NCI-H2081 treated with DMSO at 0.1 percent for 48 hours (cell line): ENCODE measurements at regions not wholly inside any gene's neighbourhood (a gene's known extent, or its start where the extent isn't known, plus 50 kb on each side); places are given as distances from the start of the nearest gene placed in this dataset.
"Not testable (repeated sequence)": the region's sequence is repeated elsewhere in the genome, so short reads cannot be mapped to it uniquely, and the experiment has no call there.

ENCODE experiments used
- DNase-seq: peaks from one replicate; lab custom pipeline; 2025; lab: John Stamatoyannopoulos, UW

GRCh38 chr12:59517522-59517921, 78.3 kb upstream of the SLC16A7 start:
- no peak for DNase-seq

GRCh38 chr12:59500915-59501314, 94.9 kb upstream of the SLC16A7 start:
- DNase-seq: no peak

GRCh38 chr12:59500335-59500734, 95.5 kb upstream of the SLC16A7 start:
- no peak for DNase-seq

GRCh38 chr12:59499774-59500173, 96.1 kb upstream of the SLC16A7 start:
- no peak for DNase-seq

GRCh38 chr12:59494617-59495016, 101.2 kb upstream of the SLC16A7 start:
- DNase-seq: no peak

GRCh38 chr12:59491877-59492276, 104.0 kb upstream of the SLC16A7 start:
- DNase-seq: no peak

- no peak for DNase-seq
Observed at GRCh38 chr12:59486827-59487226, 109.0 kb upstream of the SLC16A7 start.

GRCh38 chr12:59484575-59484974, 111.3 kb upstream of the SLC16A7 start:
- no peak for DNase-seq

- not testable (repeated sequence) for DNase-seq
Observed at GRCh38 chr12:59474236-59474635, 121.6 kb upstream of the SLC16A7 start.

GRCh38 chr12:59472273-59472672, 123.6 kb upstream of the SLC16A7 start:
- no peak for DNase-seq

- DNase-seq: no peak
Observed at GRCh38 chr12:59459966-59460660, 135.7 kb upstream of the SLC16A7 start.

- DNase-seq: no peak
Observed at GRCh38 chr12:59453475-59453874, 142.4 kb upstream of the SLC16A7 start.

- no peak for DNase-seq
Observed at GRCh38 chr12:59452746-59453145, 143.1 kb upstream of the SLC16A7 start.

- no peak for DNase-seq
Observed at GRCh38 chr12:59452259-59452658, 143.6 kb upstream of the SLC16A7 start.

GRCh38 chr12:59446116-59446515, 149.7 kb upstream of the SLC16A7 start:
- no peak for DNase-seq

GRCh38 chr12:59444932-59445331, 150.9 kb upstream of the SLC16A7 start:
- DNase-seq: no peak

- no peak for DNase-seq
Observed at GRCh38 chr12:59432057-59432456, 163.8 kb upstream of the SLC16A7 start.

GRCh38 chr12:59431266-59431665, 164.6 kb upstream of the SLC16A7 start:
- no peak for DNase-seq

GRCh38 chr12:59429766-59430165, 166.1 kb upstream of the SLC16A7 start:
- DNase-seq: no peak

GRCh38 chr12:59425798-59426197, 170.0 kb upstream of the SLC16A7 start:
- no peak for DNase-seq

- not testable (repeated sequence) for DNase-seq
Observed at GRCh38 chr12:59424666-59425065, 171.2 kb upstream of the SLC16A7 start.

GRCh38 chr12:59414051-59414450, 181.8 kb upstream of the SLC16A7 start:
- no peak for DNase-seq

GRCh38 chr12:59408431-59408830, 187.4 kb upstream of the SLC16A7 start:
- no peak for DNase-seq

GRCh38 chr12:59407799-59408198, 188.0 kb upstream of the SLC16A7 start:
- no peak for DNase-seq
